Neural cell (in vitro differentiated cells): ENCODE measurements at regions not wholly inside any gene's neighbourhood (a gene's known extent, or its start where the extent isn't known, plus 50 kb on each side); places are given as distances from the start of the nearest gene placed in this dataset.

Experiments
- H2AFZ ChIP-seq: fragments of 200-600, 300-800 bp; sonication (generic), shearing (Covaris generic); 2 replicates; pipeline ENCODE4 v1.6.0; 2014; ENCODE audit warnings: low read depth, mild to moderate bottlenecking, antibody characterized with exemption, low read length, moderate library complexity
- H3F3A ChIP-seq: fragments of 200-600 bp; shearing (Covaris generic); 2 replicates; pipeline ENCODE4 v1.6.1; 2016; ENCODE audit warnings: mild to moderate bottlenecking, moderate library complexity, mixed read lengths, antibody characterized with exemption, low read length; ENCODE audit not compliant: insufficient read depth, poor library complexity, severe bottlenecking
- H3K27ac ChIP-seq: fragments of 200-600, 300-800 bp; sonication (generic), shearing (Covaris generic); 2 replicates; pipeline ENCODE4 v1.5.1; 2014; ENCODE audit warnings: mild to moderate bottlenecking, low read length, moderate library complexity
- H3K27me3 ChIP-seq: fragments of 300-800, 200-600 bp; sonication (generic), shearing (Covaris generic); 2 replicates; pipeline ENCODE4 v1.6.0; 2014; ENCODE audit warnings: mild to moderate bottlenecking, low read depth, low read length, moderate library complexity; ENCODE audit not compliant: insufficient read depth
- H3K36me3 ChIP-seq: fragments of 300-800, 200-600 bp; sonication (generic), shearing (Covaris generic); 2 replicates; pipeline ENCODE4 v1.5.1; 2014; ENCODE audit warnings: mild to moderate bottlenecking, antibody characterized with exemption, low read length, moderate library complexity; ENCODE audit not compliant: insufficient read depth
- H3K4me2 ChIP-seq: fragments of 300-800, 200-600 bp; sonication (generic), shearing (Covaris generic); 2 replicates; pipeline ENCODE4 v1.6.0; 2014; ENCODE audit warnings: mild to moderate bottlenecking, low read length
- H3K4me3 ChIP-seq: fragments of 300-800, 200-600 bp; sonication (generic), shearing (Covaris generic); 2 replicates; pipeline ENCODE4 v1.5.1; 2014; ENCODE audit warnings: mild to moderate bottlenecking, low read length, moderate library complexity
- H3K79me2 ChIP-seq: fragments of 200-600 bp; shearing (Covaris generic); replicated peaks from 2 replicates; pipeline ENCODE4 v1.6.0; 2014; ENCODE audit warnings: mild to moderate bottlenecking, low read length, moderate library complexity; ENCODE audit not compliant: insufficient read depth
- H3K9ac ChIP-seq: fragments of 300-800, 200-600 bp; sonication (generic), shearing (Covaris generic); 2 replicates; pipeline ENCODE4 v1.6.1; 2016; ENCODE audit warnings: mild to moderate bottlenecking, low read length, mixed read lengths
- H3K9me2 ChIP-seq: fragments of 200-600 bp; shearing (Covaris generic); 2 replicates; pipeline ENCODE4 v1.6.1; 2016; ENCODE audit warnings: mild to moderate bottlenecking, low read length, mixed read lengths; ENCODE audit not compliant: insufficient read depth
- H3K9me3 ChIP-seq: fragments of 200-600, 300-800 bp; sonication (generic), shearing (Covaris generic); 2 replicates; pipeline ENCODE4 v1.6.1; 2016; ENCODE audit warnings: mild to moderate bottlenecking, mixed run types, low read length, moderate library complexity, mixed read lengths
- H4K20me1 ChIP-seq: fragments of 200-600 bp; shearing (Covaris generic); 2 replicates; pipeline ENCODE4 v1.6.1; 2016; ENCODE audit warnings: mild to moderate bottlenecking, mixed run types; ENCODE audit not compliant: insufficient read depth
- EP300 ChIP-seq: fragments of 450-650 bp; conservative IDR thresholded peaks from 2 replicates; pipeline ENCODE4 v1.6.1; 2014; ENCODE audit warnings: antibody characterized with exemption, mild to moderate bottlenecking, moderate library complexity; ENCODE audit not compliant: poor library complexity, severe bottlenecking
- EZH2 ChIP-seq: fragments of 200-600, 300-800 bp; shearing (Covaris generic), sonication (generic); IDR thresholded peaks from 2 replicates; pipeline ENCODE4 v1.6.1; 2014; ENCODE audit warnings: antibody characterized with exemption, low read length, borderline replicate concordance, mild to moderate bottlenecking; ENCODE audit not compliant: insufficient read depth, poor library complexity, severe bottlenecking
- MXI1 ChIP-seq: fragments of 450-650 bp; conservative IDR thresholded peaks from 2 replicates; pipeline ENCODE4 v1.6.1; 2014; ENCODE audit warnings: antibody characterized with exemption, mild to moderate bottlenecking; ENCODE audit not compliant: poor library complexity, severe bottlenecking
- POLR2AphosphoS5 ChIP-seq: IDR thresholded peaks from 2 replicates; pipeline ENCODE4 v1.6.1; 2012
- RAD21 ChIP-seq: fragments of 450-650 bp; conservative IDR thresholded peaks from 2 replicates; pipeline ENCODE4 v1.6.1; 2014; ENCODE audit warnings: antibody characterized with exemption, mild to moderate bottlenecking, moderate library complexity
- SMC3 ChIP-seq: fragments of 450-650 bp; conservative IDR thresholded peaks from 2 replicates; pipeline ENCODE4 v1.6.1; 2014; ENCODE audit warnings: antibody characterized with exemption, mild to moderate bottlenecking, moderate library complexity; ENCODE audit not compliant: poor library complexity
- TAF1 ChIP-seq: IDR thresholded peaks from 2 replicates; pipeline ENCODE4 v1.6.1; 2012; ENCODE audit warnings: low read depth
- TF ChIP-seq, protein P1 (sequence below): IDR thresholded peaks from 2 replicates; pipeline ENCODE4 v1.6.1; 2012; ENCODE audit warnings: borderline replicate concordance
- TF ChIP-seq, protein P2 (sequence below): fragments of 450-650 bp; IDR thresholded peaks from 2 replicates; pipeline ENCODE4 v1.5.1; 2014; ENCODE audit warnings: antibody characterized with exemption, mild to moderate bottlenecking, moderate library complexity; ENCODE audit not compliant: poor library complexity, severe bottlenecking

DNA sequence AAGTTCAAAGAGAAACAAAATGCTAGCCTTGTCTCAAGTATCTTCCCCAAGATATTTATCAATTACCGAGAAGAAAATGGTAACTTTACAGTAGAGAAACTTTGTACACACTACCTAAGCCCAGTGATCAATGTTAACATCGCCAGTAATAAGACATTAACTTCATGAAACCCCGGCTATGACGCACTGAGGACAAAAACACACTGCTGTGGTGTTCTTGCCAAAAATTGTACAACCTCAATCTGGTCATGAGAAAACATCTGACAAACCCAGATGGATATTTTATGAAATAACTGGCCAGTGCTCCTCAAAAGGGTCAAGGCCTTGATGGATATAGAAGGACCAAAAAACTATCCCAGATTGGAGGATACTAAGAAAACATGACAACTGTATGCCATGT, 85.5 kb upstream of the DTNBP1 start:
- Histone ChIP-seq H3K27ac (no peak overlapping the region), H2AFZ (no peak overlapping the region), H3K79me2 (no peaks in the 10 kb centered on the region), H4K20me1 (no peaks in the 10 kb centered on the region), H3K9ac (no peak overlapping the region), H3K27me3 (no peaks in the 10 kb centered on the region), H3K9me2 (no peaks in the 10 kb centered on the region), H3K4me2 (no peak overlapping the region), H3K9me3 (no peaks in the 10 kb centered on the region), H3K4me3 (no peak overlapping the region), H3K36me3 (no peaks in the 10 kb centered on the region), H3F3A (no peaks in the 10 kb centered on the region)
- TF ChIP-seq POLR2AphosphoS5 (no peak), SMC3 (no peak), EZH2 (no peak), MXI1 (no peak), TAF1 (no peak), RAD21 (no peak), EP300 (no peak)
- TF ChIP-seq, protein P1, sequence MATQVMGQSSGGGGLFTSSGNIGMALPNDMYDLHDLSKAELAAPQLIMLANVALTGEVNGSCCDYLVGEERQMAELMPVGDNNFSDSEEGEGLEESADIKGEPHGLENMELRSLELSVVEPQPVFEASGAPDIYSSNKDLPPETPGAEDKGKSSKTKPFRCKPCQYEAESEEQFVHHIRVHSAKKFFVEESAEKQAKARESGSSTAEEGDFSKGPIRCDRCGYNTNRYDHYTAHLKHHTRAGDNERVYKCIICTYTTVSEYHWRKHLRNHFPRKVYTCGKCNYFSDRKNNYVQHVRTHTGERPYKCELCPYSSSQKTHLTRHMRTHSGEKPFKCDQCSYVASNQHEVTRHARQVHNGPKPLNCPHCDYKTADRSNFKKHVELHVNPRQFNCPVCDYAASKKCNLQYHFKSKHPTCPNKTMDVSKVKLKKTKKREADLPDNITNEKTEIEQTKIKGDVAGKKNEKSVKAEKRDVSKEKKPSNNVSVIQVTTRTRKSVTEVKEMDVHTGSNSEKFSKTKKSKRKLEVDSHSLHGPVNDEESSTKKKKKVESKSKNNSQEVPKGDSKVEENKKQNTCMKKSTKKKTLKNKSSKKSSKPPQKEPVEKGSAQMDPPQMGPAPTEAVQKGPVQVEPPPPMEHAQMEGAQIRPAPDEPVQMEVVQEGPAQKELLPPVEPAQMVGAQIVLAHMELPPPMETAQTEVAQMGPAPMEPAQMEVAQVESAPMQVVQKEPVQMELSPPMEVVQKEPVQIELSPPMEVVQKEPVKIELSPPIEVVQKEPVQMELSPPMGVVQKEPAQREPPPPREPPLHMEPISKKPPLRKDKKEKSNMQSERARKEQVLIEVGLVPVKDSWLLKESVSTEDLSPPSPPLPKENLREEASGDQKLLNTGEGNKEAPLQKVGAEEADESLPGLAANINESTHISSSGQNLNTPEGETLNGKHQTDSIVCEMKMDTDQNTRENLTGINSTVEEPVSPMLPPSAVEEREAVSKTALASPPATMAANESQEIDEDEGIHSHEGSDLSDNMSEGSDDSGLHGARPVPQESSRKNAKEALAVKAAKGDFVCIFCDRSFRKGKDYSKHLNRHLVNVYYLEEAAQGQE: no peak
- TF ChIP-seq, protein P2, sequence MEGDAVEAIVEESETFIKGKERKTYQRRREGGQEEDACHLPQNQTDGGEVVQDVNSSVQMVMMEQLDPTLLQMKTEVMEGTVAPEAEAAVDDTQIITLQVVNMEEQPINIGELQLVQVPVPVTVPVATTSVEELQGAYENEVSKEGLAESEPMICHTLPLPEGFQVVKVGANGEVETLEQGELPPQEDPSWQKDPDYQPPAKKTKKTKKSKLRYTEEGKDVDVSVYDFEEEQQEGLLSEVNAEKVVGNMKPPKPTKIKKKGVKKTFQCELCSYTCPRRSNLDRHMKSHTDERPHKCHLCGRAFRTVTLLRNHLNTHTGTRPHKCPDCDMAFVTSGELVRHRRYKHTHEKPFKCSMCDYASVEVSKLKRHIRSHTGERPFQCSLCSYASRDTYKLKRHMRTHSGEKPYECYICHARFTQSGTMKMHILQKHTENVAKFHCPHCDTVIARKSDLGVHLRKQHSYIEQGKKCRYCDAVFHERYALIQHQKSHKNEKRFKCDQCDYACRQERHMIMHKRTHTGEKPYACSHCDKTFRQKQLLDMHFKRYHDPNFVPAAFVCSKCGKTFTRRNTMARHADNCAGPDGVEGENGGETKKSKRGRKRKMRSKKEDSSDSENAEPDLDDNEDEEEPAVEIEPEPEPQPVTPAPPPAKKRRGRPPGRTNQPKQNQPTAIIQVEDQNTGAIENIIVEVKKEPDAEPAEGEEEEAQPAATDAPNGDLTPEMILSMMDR: no peak

DNA sequence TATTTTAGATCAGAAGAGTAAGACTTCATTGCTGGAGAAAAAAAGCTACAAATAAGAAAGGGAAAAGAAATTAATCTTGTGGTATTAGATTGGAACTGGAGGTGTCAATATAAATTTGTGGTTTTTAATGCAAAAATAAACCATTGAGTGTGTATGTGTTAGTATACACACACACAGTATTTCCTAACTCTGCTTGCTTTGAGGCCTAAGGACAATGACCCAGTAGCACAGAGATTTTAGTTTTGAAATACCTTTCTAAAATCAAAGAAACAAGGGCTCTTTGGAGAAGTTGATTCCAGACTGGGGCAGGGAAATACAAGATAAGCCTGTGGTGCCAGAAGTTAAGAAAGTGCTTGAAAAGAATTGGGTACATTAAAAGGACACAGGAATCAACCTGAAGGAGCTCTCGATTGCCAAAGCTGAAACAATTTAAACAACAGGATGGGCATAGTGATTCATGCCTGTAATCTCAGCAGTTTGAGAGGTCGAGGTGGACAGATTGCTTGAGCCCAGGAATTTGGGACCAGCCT, 84.6 kb upstream of the DTNBP1 start:
- no peaks in the 10 kb centered on the region for H4K20me1 ChIP-seq
- no peaks in the 10 kb centered on the region for H3K27me3 ChIP-seq

More for the DNA sequence above, 84.6 kb upstream of the DTNBP1 start:
- Histone ChIP-seq H3K4me2 (no peak overlapping the region), H3K27ac (no peak overlapping the region), H3K79me2 (no peaks in the 10 kb centered on the region), H3K36me3 (no peaks in the 10 kb centered on the region), H3F3A (no peaks in the 10 kb centered on the region), H2AFZ (no peak overlapping the region), H3K9ac (no peak overlapping the region), H3K9me2 (no peaks in the 10 kb centered on the region), H3K9me3 (no peaks in the 10 kb centered on the region), H3K4me3 (no peak overlapping the region)
- TF ChIP-seq, protein P1: no peak
